Activated CD4-positive, alpha-beta T cell treated with anti-CD3 and anti-CD28 coated beads, Interleukin-2, amount 10 ng/mL, durations not matched to agents 7 days and 5 days (primary cell): ENCODE measurements at regions not wholly inside any gene's neighbourhood (a gene's known extent, or its start where the extent isn't known, plus 50 kb on each side); places are given as distances from the start of the nearest gene placed in this dataset.

Experiments
- CTCF ChIA-PET: fragments of 350-600 bp; sonication (Branson Sonifier 250); formaldehyde crosslinking; loops from one replicate; lab custom pipeline; 2021; ENCODE audit warnings: antibody characterized with exemption; lab: Charles Lee
- POLR2A ChIA-PET: fragments of 350-600 bp; sonication (Branson Sonifier 250); formaldehyde crosslinking; loops from one replicate; lab custom pipeline; 2021; ENCODE audit warnings: antibody characterized with exemption; lab: Charles Lee
- DNase-seq: peaks from one replicate; pipeline ENCODE4 v3.0.0-alpha.2; 2020
- H3K27ac Mint-ChIP-seq: one replicate; pipeline ENCODE4 v1.8.0; 2021; ENCODE audit warnings: mild to moderate bottlenecking, moderate library complexity, mixed read lengths
- H3K27me3 Mint-ChIP-seq: one replicate; pipeline ENCODE4 v1.8.0; 2021; ENCODE audit warnings: mixed read lengths
- H3K36me3 Mint-ChIP-seq: one replicate; pipeline ENCODE4 v1.8.0; 2021; ENCODE audit warnings: low read depth, mixed read lengths
- H3K4me1 Mint-ChIP-seq: one replicate; pipeline ENCODE4 v1.8.0; 2021; ENCODE audit warnings: mixed read lengths
- H3K4me3 Mint-ChIP-seq: one replicate; pipeline ENCODE4 v1.8.0; 2021; ENCODE audit warnings: mild to moderate bottlenecking, moderate library complexity, mixed read lengths
- H3K9me3 Mint-ChIP-seq: one replicate; pipeline ENCODE4 v1.8.0; 2021; ENCODE audit warnings: mixed read lengths

GRCh38 chr2:18454692-18455235 is 105.7 kb downstream of the RDH14 start:
- CTCF ChIA-PET, result no interaction called here
- H3K36me3 Mint-ChIP-seq, result no peaks in the 10 kb centered on the region
- no peak overlapping the region for H3K4me3 Mint-ChIP-seq
- H3K27me3 Mint-ChIP-seq, result peaks cover 7% of the 10 kb centered on the region
- H3K27ac Mint-ChIP-seq, result no peak overlapping the region
- no peaks in the 10 kb centered on the region for H3K4me1 Mint-ChIP-seq
- no peaks in the 10 kb centered on the region for H3K9me3 Mint-ChIP-seq
- POLR2A ChIA-PET, result no interaction called here
- no peak for DNase-seq

- H3K36me3 Mint-ChIP-seq, result no peaks in the 10 kb centered on the region
- H3K9me3 Mint-ChIP-seq, result no peaks in the 10 kb centered on the region
- H3K27ac Mint-ChIP-seq, result no peak overlapping the region
- H3K4me3 Mint-ChIP-seq, result no peak overlapping the region
- POLR2A ChIA-PET, result no interaction called here
- no peaks in the 10 kb centered on the region for H3K4me1 Mint-ChIP-seq
- CTCF ChIA-PET, result no interaction called here
- DNase-seq, result no peak
- peaks cover 12% of the 10 kb centered on the region for H3K27me3 Mint-ChIP-seq
Measured at GRCh38 chr2:18446715-18447114, 113.7 kb downstream of the RDH14 start.

GRCh38 chr2:18445433-18446320 is 114.8 kb downstream of the RDH14 start:
- no peaks in the 10 kb centered on the region for H3K36me3 Mint-ChIP-seq
- ChIA-PET CTCF (no interaction called here), POLR2A (no interaction called here)
- no peak overlapping the region for H3K27ac Mint-ChIP-seq
- no peak overlapping the region for H3K4me3 Mint-ChIP-seq
- H3K4me1 Mint-ChIP-seq, result no peaks in the 10 kb centered on the region
- H3K27me3 Mint-ChIP-seq, result peaks cover 11% of the 10 kb centered on the region
- no peaks in the 10 kb centered on the region for H3K9me3 Mint-ChIP-seq
- no peak for DNase-seq

- Mint-ChIP-seq H3K4me3 (no peak overlapping the region), H3K36me3 (no peaks in the 10 kb centered on the region), H3K4me1 (no peaks in the 10 kb centered on the region), H3K27ac (no peak overlapping the region), H3K27me3 (peaks cover 8% of the 10 kb centered on the region), H3K9me3 (no peaks in the 10 kb centered on the region)
- no peak for DNase-seq
- ChIA-PET CTCF (no interaction called here), POLR2A (no interaction called here)
Measured at GRCh38 chr2:18444806-18445205, 115.6 kb downstream of the RDH14 start.

- H3K9me3 Mint-ChIP-seq, result no peaks in the 10 kb centered on the region
- ChIA-PET POLR2A (no interaction called here), CTCF (no interaction called here)
- H3K4me3 Mint-ChIP-seq, result no peak overlapping the region
- no peak for DNase-seq
- no peaks in the 10 kb centered on the region for H3K36me3 Mint-ChIP-seq
- H3K27ac Mint-ChIP-seq, result no peak overlapping the region
- H3K4me1 Mint-ChIP-seq, result no peaks in the 10 kb centered on the region
- peaks cover 10% of the 10 kb centered on the region for H3K27me3 Mint-ChIP-seq
Measured at GRCh38 chr2:18441583-18441982, 118.9 kb downstream of the RDH14 start.

GRCh38 chr2:18440777-18441176 is 119.7 kb downstream of the RDH14 start:
- H3K4me1 Mint-ChIP-seq, result no peaks in the 10 kb centered on the region
- no peaks in the 10 kb centered on the region for H3K9me3 Mint-ChIP-seq
- H3K36me3 Mint-ChIP-seq, result no peaks in the 10 kb centered on the region
- POLR2A ChIA-PET, result no interaction called here
- DNase-seq, result no peak
- no peak overlapping the region for H3K4me3 Mint-ChIP-seq
- H3K27ac Mint-ChIP-seq, result no peak overlapping the region
- H3K27me3 Mint-ChIP-seq, result peaks cover 9% of the 10 kb centered on the region
- CTCF ChIA-PET, result no interaction called here

- H3K9me3 Mint-ChIP-seq, result no peaks in the 10 kb centered on the region
- POLR2A ChIA-PET, result no interaction called here
Measured at GRCh38 chr2:18440141-18440661, 120.3 kb downstream of the RDH14 start.

GRCh38 chr2:18439716-18440115 is 120.7 kb downstream of the RDH14 start:
- Mint-ChIP-seq H3K9me3 (no peaks in the 10 kb centered on the region), H3K4me3 (no peak overlapping the region), H3K27ac (no peak overlapping the region), H3K27me3 (peaks cover 8% of the 10 kb centered on the region), H3K36me3 (no peaks in the 10 kb centered on the region), H3K4me1 (no peaks in the 10 kb centered on the region)
- ChIA-PET CTCF (no interaction called here), POLR2A (no interaction called here)
- DNase-seq, result no peak

More at GRCh38 chr2:18440141-18440661, 120.3 kb downstream of the RDH14 start:
- Mint-ChIP-seq H3K36me3 (no peaks in the 10 kb centered on the region), H3K4me3 (no peak overlapping the region), H3K4me1 (no peaks in the 10 kb centered on the region), H3K27me3 (peaks cover 8% of the 10 kb centered on the region), H3K27ac (no peak overlapping the region)
- CTCF ChIA-PET, result no interaction called here
- DNase-seq, result no peak

- no peak overlapping the region for H3K27ac Mint-ChIP-seq
- DNase-seq, result no peak
- ChIA-PET POLR2A (no interaction called here), CTCF (interaction anchor here (1.4 kb wide), 1 partner anchor 12 kb away, joined by 4 read pairs; no protein-coding TSS in a partner anchor)
- no peak overlapping the region for H3K4me3 Mint-ChIP-seq
- H3K9me3 Mint-ChIP-seq, result no peaks in the 10 kb centered on the region
- H3K4me1 Mint-ChIP-seq, result no peaks in the 10 kb centered on the region
- peaks cover 9% of the 10 kb centered on the region for H3K27me3 Mint-ChIP-seq
- H3K36me3 Mint-ChIP-seq, result no peaks in the 10 kb centered on the region
Measured at GRCh38 chr2:18437909-18438308, 122.5 kb downstream of the RDH14 start.

GRCh38 chr2:18436503-18437005 is 123.9 kb downstream of the RDH14 start:
- POLR2A ChIA-PET, result no interaction called here
- H3K4me1 Mint-ChIP-seq, result no peaks in the 10 kb centered on the region
- no peaks in the 10 kb centered on the region for H3K36me3 Mint-ChIP-seq
- H3K9me3 Mint-ChIP-seq, result no peaks in the 10 kb centered on the region
- no peak overlapping the region for H3K27ac Mint-ChIP-seq
- no peak overlapping the region for H3K4me3 Mint-ChIP-seq
- peaks cover 9% of the 10 kb centered on the region for H3K27me3 Mint-ChIP-seq
- DNase-seq, result no peak
- CTCF ChIA-PET, result interaction anchor here (1.4 kb wide), 1 partner anchor 14 kb away, joined by 4 read pairs; no protein-coding TSS in a partner anchor

- Mint-ChIP-seq H3K36me3 (no peaks in the 10 kb centered on the region), H3K4me1 (no peaks in the 10 kb centered on the region), H3K4me3 (no peak overlapping the region), H3K27ac (no peak overlapping the region), H3K27me3 (peaks cover 9% of the 10 kb centered on the region), H3K9me3 (no peaks in the 10 kb centered on the region)
- DNase-seq, result peak; percentile 46
- ChIA-PET POLR2A (no interaction called here), CTCF (no interaction called here)
Measured at GRCh38 chr2:18435426-18436037, 124.9 kb downstream of the RDH14 start.

GRCh38 chr2:18433872-18434271 is 126.6 kb downstream of the RDH14 start:
- no peak overlapping the region for H3K27ac Mint-ChIP-seq
- no peaks in the 10 kb centered on the region for H3K9me3 Mint-ChIP-seq
- H3K4me3 Mint-ChIP-seq, result no peak overlapping the region
- H3K36me3 Mint-ChIP-seq, result no peaks in the 10 kb centered on the region
- ChIA-PET POLR2A (no interaction called here), CTCF (no interaction called here)
- no peak for DNase-seq
- no peaks in the 10 kb centered on the region for H3K4me1 Mint-ChIP-seq
- H3K27me3 Mint-ChIP-seq, result peaks cover 7% of the 10 kb centered on the region

GRCh38 chr2:18432999-18433398 is 127.5 kb downstream of the RDH14 start:
- H3K9me3 Mint-ChIP-seq, result no peaks in the 10 kb centered on the region
- no peaks in the 10 kb centered on the region for H3K4me1 Mint-ChIP-seq
- POLR2A ChIA-PET, result no interaction called here
- no peak for DNase-seq
- CTCF ChIA-PET, result no interaction called here
- no peaks in the 10 kb centered on the region for H3K36me3 Mint-ChIP-seq
- H3K4me3 Mint-ChIP-seq, result no peak overlapping the region
- H3K27ac Mint-ChIP-seq, result no peak overlapping the region
- peaks cover 7% of the 10 kb centered on the region for H3K27me3 Mint-ChIP-seq
